GM23338 (cell line): ENCODE measurements at regions not wholly inside any gene's neighbourhood (a gene's known extent, or its start where the extent isn't known, plus 50 kb on each side); places are given as distances from the start of the nearest gene placed in this dataset.

Source experiments
- ATAC-seq: fragments of 200-7000 bp; cut with Tn5 transposase; 3 replicates; pipeline ENCODE4 v1.9.1; 2020
- DNase-seq: peaks from one replicate; pipeline ENCODE4 v3.0.0-alpha.2; 2015; ENCODE audit warnings: low spot score
- H2AFZ ChIP-seq: fragments of 200-600 bp; sonication (generic); 2 replicates; pipeline ENCODE4 v1.8.0; 2016; ENCODE audit warnings: antibody characterized with exemption, mild to moderate bottlenecking, moderate library complexity
- H3F3A ChIP-seq: fragments of 200-600 bp; sonication (generic); replicated peaks from 2 replicates; pipeline ENCODE4 v1.8.0; 2017; ENCODE audit warnings: antibody characterized with exemption, mixed run types, low read depth
- H3K27ac ChIP-seq: fragments of 200-600 bp; sonication (generic); 2 replicates; pipeline ENCODE4 v1.6.1; 2016; ENCODE audit warnings: low read depth
- H3K27me3 ChIP-seq: fragments of 200-600 bp; sonication (generic); 2 replicates; pipeline ENCODE4 v1.8.0; 2016; ENCODE audit warnings: mild to moderate bottlenecking, mixed run types, moderate library complexity; ENCODE audit not compliant: insufficient read depth
- H3K36me3 ChIP-seq: fragments of 200-600 bp; sonication (generic); 2 replicates; pipeline ENCODE4 v1.8.0; 2016; ENCODE audit warnings: mild to moderate bottlenecking; ENCODE audit not compliant: insufficient read depth
- H3K4me1 ChIP-seq: fragments of 200-600 bp; sonication (generic); 2 replicates; pipeline ENCODE4 v1.8.0; 2016; ENCODE audit warnings: mild to moderate bottlenecking, moderate library complexity; ENCODE audit not compliant: insufficient read depth
- H3K4me2 ChIP-seq: fragments of 200-600 bp; sonication (generic); 2 replicates; pipeline ENCODE4 v1.7.1; 2017; ENCODE audit warnings: mixed run types
- H3K4me3 ChIP-seq: fragments of 200-600 bp; sonication (generic); 2 replicates; pipeline ENCODE4 v1.6.1; 2016; ENCODE audit warnings: mixed run types
- H3K79me2 ChIP-seq: fragments of 200-600 bp; sonication (generic); replicated peaks from 2 replicates; pipeline ENCODE4 v1.8.0; 2017; ENCODE audit warnings: mild to moderate bottlenecking; ENCODE audit not compliant: insufficient read depth
- H3K9me2 ChIP-seq: fragments of 200-600 bp; sonication (generic); 2 replicates; pipeline ENCODE4 v1.8.0; 2017; ENCODE audit not compliant: insufficient read depth
- H4K20me1 ChIP-seq: fragments of 200-600 bp; sonication (generic); replicated peaks from 2 replicates; pipeline ENCODE4 v1.8.0; 2017; ENCODE audit warnings: mild to moderate bottlenecking; ENCODE audit not compliant: insufficient read depth
- H3K27ac Mint-ChIP-seq: 2 replicates; pipeline ENCODE4 v1.8.0; 2020; ENCODE audit warnings: inconsistent platforms, mild to moderate bottlenecking, moderate library complexity, mixed read lengths
- H3K27me3 Mint-ChIP-seq: 3 replicates; pipeline ENCODE4 v1.8.0; 2022; ENCODE audit warnings: low read depth, mild to moderate bottlenecking, moderate library complexity, mixed read lengths, inconsistent platforms; ENCODE audit not compliant: insufficient read depth, poor library complexity
- H3K36me3 Mint-ChIP-seq: 3 replicates; pipeline ENCODE4 v1.8.0; 2021; ENCODE audit warnings: low read depth, mild to moderate bottlenecking, inconsistent platforms, moderate library complexity, mixed read lengths
- H3K4me1 Mint-ChIP-seq: 3 replicates; pipeline ENCODE4 v1.8.0; 2020; ENCODE audit warnings: mild to moderate bottlenecking, inconsistent platforms, mixed read lengths
- H3K4me3 Mint-ChIP-seq: 3 replicates; pipeline ENCODE4 v1.8.0; 2021; ENCODE audit warnings: moderate library complexity, mild to moderate bottlenecking, inconsistent platforms, mixed read lengths
- H3K9me3 Mint-ChIP-seq: 3 replicates; pipeline ENCODE4 v1.8.0; 2020; ENCODE audit warnings: moderate library complexity, mild to moderate bottlenecking, inconsistent platforms, mixed read lengths
- CREB1 ChIP-seq: fragments of 250-450 bp; sonication (Bioruptor Pico); IDR thresholded peaks from 2 replicates; pipeline ENCODE4 v1.5.0; 2020; ENCODE audit warnings: low read depth, mild to moderate bottlenecking, moderate library complexity
- EZH2 ChIP-seq: fragments of 200-600 bp; sonication (generic); IDR thresholded peaks from one replicate; pipeline ENCODE4 v1.8.0; 2017; ENCODE audit warnings: antibody characterized with exemption, mild to moderate bottlenecking, low read depth; ENCODE audit not compliant: unreplicated experiment
- EZH2phosphoT487 ChIP-seq: fragments of 200-600 bp; sonication (generic); IDR thresholded peaks from one replicate; pipeline ENCODE4 v1.8.1; 2018; ENCODE audit warnings: antibody characterized with exemption; ENCODE audit not compliant: unreplicated experiment
- JUNB ChIP-seq: IDR thresholded peaks from one replicate; pipeline ENCODE4 v1.6.1; 2016; ENCODE audit warnings: antibody characterized with exemption; ENCODE audit not compliant: unreplicated experiment
- NANOG ChIP-seq: IDR thresholded peaks from 2 replicates; pipeline ENCODE4 v1.6.1; 2016; ENCODE audit warnings: antibody characterized with exemption, borderline replicate concordance
- POLR2AphosphoS5 ChIP-seq: IDR thresholded peaks from 2 replicates; pipeline ENCODE4 v1.6.1; 2016; ENCODE audit warnings: antibody characterized with exemption, low read depth
- STAT1 ChIP-seq: IDR thresholded peaks from one replicate; pipeline ENCODE4 v1.6.1; 2016; ENCODE audit warnings: antibody characterized with exemption; ENCODE audit not compliant: unreplicated experiment
- ZNF114 ChIP-seq: fragments of 250-450 bp; sonication (Bioruptor Pico); IDR thresholded peaks from 2 replicates; pipeline ENCODE4 v1.5.0; 2020; ENCODE audit warnings: mild to moderate bottlenecking, moderate library complexity
- ZNF331 ChIP-seq: fragments of 250-450 bp; sonication (Bioruptor Pico); IDR thresholded peaks from 2 replicates; pipeline ENCODE4 v1.5.0; 2020; ENCODE audit warnings: low read depth, mild to moderate bottlenecking, moderate library complexity
- TF ChIP-seq, protein P1 (sequence below), 2 experiments: fragments of 200-600 bp in 1 of 2; sonication (generic) in 1 of 2; conservative IDR thresholded peaks; 2 replicates each; pipeline versions ENCODE4 v1.5.1 to v1.6.1; 2016 to 2017; ENCODE audit warnings: antibody characterized with exemption in 2 of 2, low read depth in 2 of 2, mild to moderate bottlenecking in 2 of 2, moderate library complexity in 1 of 2
- TF ChIP-seq, protein P2 (sequence below): IDR thresholded peaks from 2 replicates; pipeline ENCODE4 v1.6.1; 2016; ENCODE audit warnings: antibody characterized with exemption
- TF ChIP-seq, protein P3 (sequence below): IDR thresholded peaks from one replicate; pipeline ENCODE4 v1.6.1; 2018; ENCODE audit warnings: antibody characterized with exemption; ENCODE audit not compliant: unreplicated experiment

DNA sequence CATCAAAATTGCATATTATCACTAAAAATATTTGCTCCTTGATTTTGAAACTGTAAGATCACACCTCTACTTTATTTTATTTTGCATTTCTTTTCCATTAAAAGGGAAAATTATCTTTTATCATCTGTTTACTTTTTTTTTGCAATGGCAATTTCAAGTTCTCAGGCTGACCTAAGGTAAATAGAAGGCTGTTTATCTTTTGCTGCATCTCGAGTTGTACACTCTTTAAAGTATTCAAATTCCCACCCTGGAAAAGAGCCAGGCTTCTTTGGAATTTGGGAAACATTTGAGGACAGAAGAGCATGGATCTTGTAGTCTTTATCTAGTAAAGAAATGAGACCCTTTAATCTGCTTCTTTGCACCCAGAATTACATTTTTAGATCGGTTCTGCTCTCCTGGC is 645.7 kb downstream of the SLC4A3 start (continued):
- TF ChIP-seq EZH2 (no peak), EZH2phosphoT487 (no peak), JUNB (no peak), ZNF114 (CRISPR knock-in tag) (no peak), CREB1 (CRISPR knock-in tag) (no peak)
- TF ChIP-seq, protein P1, sequence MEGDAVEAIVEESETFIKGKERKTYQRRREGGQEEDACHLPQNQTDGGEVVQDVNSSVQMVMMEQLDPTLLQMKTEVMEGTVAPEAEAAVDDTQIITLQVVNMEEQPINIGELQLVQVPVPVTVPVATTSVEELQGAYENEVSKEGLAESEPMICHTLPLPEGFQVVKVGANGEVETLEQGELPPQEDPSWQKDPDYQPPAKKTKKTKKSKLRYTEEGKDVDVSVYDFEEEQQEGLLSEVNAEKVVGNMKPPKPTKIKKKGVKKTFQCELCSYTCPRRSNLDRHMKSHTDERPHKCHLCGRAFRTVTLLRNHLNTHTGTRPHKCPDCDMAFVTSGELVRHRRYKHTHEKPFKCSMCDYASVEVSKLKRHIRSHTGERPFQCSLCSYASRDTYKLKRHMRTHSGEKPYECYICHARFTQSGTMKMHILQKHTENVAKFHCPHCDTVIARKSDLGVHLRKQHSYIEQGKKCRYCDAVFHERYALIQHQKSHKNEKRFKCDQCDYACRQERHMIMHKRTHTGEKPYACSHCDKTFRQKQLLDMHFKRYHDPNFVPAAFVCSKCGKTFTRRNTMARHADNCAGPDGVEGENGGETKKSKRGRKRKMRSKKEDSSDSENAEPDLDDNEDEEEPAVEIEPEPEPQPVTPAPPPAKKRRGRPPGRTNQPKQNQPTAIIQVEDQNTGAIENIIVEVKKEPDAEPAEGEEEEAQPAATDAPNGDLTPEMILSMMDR (conservative IDR thresholded peaks at IDR 0.05; ENCODE audit: low read depth in 2 of 2), result no peak
- TF ChIP-seq, protein P2, sequence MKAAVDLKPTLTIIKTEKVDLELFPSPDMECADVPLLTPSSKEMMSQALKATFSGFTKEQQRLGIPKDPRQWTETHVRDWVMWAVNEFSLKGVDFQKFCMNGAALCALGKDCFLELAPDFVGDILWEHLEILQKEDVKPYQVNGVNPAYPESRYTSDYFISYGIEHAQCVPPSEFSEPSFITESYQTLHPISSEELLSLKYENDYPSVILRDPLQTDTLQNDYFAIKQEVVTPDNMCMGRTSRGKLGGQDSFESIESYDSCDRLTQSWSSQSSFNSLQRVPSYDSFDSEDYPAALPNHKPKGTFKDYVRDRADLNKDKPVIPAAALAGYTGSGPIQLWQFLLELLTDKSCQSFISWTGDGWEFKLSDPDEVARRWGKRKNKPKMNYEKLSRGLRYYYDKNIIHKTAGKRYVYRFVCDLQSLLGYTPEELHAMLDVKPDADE, result no peak

DNA sequence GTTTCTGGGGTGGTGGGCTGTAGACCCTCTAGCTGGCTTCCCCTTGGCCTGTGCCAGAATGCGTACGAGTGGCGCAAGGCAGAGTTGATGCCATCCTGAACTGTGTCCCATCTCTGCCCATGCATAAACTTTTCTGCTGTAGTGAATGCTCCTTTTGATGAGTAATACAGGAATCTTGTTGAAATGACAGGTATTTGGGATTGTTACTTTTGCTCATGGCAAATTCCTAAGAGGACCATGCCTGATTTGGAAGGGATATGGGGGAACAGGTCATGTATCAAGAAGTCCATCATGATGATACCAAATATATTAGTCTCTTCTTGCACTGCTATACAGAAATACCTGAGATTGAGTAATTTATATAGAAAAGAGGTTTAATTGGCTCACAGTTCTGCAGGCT is 648.0 kb downstream of the SLC4A3 start:
- Histone ChIP-seq H3K27me3 (no peaks in the 10 kb centered on the region), H4K20me1 (no peaks in the 10 kb centered on the region), H3K4me3 (no peak overlapping the region), H2AFZ (no peak overlapping the region), H3K9me2 (no peaks in the 10 kb centered on the region), H3K79me2 (no peaks in the 10 kb centered on the region), H3K4me1 (peaks cover 1% of the 10 kb centered on the region; the same call in 1 of the 2 replicates), H3F3A (no peaks in the 10 kb centered on the region), H3K36me3 (no peaks in the 10 kb centered on the region), H3K27ac (no peak overlapping the region), H3K4me2 (no peak overlapping the region)
- Mint-ChIP-seq H3K4me1 (peaks cover 2% of the 10 kb centered on the region; the same call in 2 of the 3 replicates), H3K36me3 (no peaks in the 10 kb centered on the region), H3K27me3 (peaks cover 5% of the 10 kb centered on the region), H3K9me3 (peaks cover 2% of the 10 kb centered on the region; the same call in 2 of the 3 replicates), H3K27ac (no peak overlapping the region), H3K4me3 (no peak overlapping the region)
- no peak for ATAC-seq
- DNase-seq, result no peak
- TF ChIP-seq STAT1 (no peak), EZH2phosphoT487 (no peak), ZNF114 (CRISPR knock-in tag) (no peak), CREB1 (CRISPR knock-in tag) (no peak), ZNF331 (CRISPR knock-in tag) (no peak), EZH2 (no peak), JUNB (no peak), POLR2AphosphoS5 (no peak), NANOG (no peak)
- TF ChIP-seq, protein P1 (conservative IDR thresholded peaks at IDR 0.05; ENCODE audit: low read depth in 2 of 2), result no peak
- TF ChIP-seq, protein P2, result no peak
- TF ChIP-seq, protein P3, sequence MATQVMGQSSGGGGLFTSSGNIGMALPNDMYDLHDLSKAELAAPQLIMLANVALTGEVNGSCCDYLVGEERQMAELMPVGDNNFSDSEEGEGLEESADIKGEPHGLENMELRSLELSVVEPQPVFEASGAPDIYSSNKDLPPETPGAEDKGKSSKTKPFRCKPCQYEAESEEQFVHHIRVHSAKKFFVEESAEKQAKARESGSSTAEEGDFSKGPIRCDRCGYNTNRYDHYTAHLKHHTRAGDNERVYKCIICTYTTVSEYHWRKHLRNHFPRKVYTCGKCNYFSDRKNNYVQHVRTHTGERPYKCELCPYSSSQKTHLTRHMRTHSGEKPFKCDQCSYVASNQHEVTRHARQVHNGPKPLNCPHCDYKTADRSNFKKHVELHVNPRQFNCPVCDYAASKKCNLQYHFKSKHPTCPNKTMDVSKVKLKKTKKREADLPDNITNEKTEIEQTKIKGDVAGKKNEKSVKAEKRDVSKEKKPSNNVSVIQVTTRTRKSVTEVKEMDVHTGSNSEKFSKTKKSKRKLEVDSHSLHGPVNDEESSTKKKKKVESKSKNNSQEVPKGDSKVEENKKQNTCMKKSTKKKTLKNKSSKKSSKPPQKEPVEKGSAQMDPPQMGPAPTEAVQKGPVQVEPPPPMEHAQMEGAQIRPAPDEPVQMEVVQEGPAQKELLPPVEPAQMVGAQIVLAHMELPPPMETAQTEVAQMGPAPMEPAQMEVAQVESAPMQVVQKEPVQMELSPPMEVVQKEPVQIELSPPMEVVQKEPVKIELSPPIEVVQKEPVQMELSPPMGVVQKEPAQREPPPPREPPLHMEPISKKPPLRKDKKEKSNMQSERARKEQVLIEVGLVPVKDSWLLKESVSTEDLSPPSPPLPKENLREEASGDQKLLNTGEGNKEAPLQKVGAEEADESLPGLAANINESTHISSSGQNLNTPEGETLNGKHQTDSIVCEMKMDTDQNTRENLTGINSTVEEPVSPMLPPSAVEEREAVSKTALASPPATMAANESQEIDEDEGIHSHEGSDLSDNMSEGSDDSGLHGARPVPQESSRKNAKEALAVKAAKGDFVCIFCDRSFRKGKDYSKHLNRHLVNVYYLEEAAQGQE, result no peak
